ENCODE measurements at regions not wholly inside any gene's neighbourhood (a gene's known extent, or its start where the extent isn't known, plus 50 kb on each side); places are given as distances from the start of the nearest gene placed in this dataset.
"Not testable (repeated sequence)": the region's sequence is repeated elsewhere in the genome, so short reads cannot be mapped to it uniquely, and the experiment has no call there.

- no peak for DNase-seq (ENCODE audit: low spot score)
Measured at GRCh38 chr14:57061009-57061711, 207.5 kb downstream of the EXOC5 start.

- no peak for DNase-seq (ENCODE audit: low spot score)
Measured at GRCh38 chr14:57060276-57060955, 208.3 kb downstream of the EXOC5 start.

DNA sequence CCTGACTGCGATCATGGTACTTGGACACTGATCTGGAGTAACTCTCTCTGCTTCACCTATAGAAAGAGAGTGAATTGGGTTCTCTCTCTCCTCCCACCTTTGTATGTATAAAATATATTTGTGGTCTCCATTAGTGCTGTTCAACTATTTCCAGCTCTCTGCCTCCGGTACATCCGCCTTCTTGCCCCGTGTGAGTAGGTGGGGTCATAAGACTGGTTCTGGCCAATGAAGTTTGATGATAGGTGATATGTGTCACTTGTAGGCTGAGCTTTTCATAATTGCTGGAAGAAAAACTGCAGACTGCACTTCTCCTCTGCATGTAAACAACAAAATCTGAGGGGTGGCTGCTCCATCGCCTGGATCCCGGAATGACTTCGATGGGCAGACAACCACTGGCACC is 210.4 kb downstream of the EXOC5 start:
- DNase-seq (ENCODE audit: low spot score): no peak

DNA sequence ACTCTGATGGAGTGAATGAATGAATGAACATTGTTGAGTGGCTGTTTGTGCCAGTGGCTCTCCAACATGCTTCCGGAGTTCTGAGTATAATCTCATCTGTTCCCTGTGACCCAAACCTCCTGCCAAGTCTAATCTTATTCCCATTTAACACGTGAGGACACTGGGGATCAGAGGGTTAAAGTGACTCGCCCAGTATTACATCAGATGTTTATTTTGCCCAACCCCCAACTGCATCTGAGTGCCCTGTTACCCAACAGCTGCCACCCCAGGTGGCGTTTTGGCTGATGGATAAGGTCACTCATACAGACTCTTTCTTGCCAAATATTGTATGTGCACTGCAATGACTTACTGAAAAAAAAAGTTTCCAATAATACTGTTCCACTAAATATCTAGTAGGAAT is 210.9 kb downstream of the EXOC5 start:
- DNase-seq (ENCODE audit: low spot score): no peak

DNA sequence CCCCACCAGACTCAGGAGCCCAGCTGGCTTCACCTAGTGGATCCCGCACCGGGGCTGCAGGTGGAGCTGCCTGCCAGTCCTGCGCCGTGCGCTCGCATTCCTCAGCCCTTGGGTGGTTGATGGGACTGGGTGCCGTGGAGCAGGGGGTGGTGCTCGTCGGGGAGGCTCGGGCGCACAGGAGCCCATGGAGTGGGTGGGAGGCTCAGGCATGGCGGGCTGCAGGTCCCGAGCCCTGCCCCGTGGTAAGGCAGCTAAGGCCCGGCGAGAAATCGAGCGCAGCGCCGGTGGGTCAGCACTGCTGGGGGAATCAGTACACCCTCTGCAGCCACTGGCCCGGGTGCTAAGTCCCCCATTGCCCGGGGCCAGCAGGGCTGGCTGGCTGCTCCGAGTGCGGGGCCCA is 212.2 kb downstream of the EXOC5 start:
- not testable (repeated sequence) for DNase-seq (ENCODE audit: low spot score)

GRCh38 chr14:57052705-57053302 is 215.9 kb downstream of the EXOC5 start:
- DNase-seq (ENCODE audit: low spot score): no peak

- DNase-seq (ENCODE audit: low spot score): no peak
Measured at GRCh38 chr14:57051633-57052032, 217.1 kb downstream of the EXOC5 start.

DNA sequence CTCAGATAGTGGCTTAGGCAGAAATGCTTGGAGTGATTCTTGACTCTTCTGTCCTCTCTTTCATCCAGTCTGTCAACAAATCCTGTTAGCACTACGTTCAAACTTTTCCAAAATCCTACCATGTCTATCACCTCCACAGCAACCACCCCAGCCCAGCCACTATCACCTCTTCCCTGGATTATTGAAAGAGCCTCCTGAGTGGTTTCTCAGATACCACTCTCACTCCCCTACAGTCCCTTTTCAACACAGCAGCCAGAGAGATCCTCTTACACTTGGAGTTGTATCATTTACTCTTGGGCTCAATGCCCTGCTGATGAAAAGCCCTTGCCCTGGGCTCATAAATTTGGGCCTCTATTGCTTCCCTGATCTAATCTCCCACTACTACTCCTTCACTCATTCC is 218.9 kb downstream of the EXOC5 start:
- no peak for DNase-seq (ENCODE audit: low spot score)

GRCh38 chr14:57046175-57046574 is 222.5 kb downstream of the EXOC5 start:
- DNase-seq (ENCODE audit: low spot score): no peak

DNA sequence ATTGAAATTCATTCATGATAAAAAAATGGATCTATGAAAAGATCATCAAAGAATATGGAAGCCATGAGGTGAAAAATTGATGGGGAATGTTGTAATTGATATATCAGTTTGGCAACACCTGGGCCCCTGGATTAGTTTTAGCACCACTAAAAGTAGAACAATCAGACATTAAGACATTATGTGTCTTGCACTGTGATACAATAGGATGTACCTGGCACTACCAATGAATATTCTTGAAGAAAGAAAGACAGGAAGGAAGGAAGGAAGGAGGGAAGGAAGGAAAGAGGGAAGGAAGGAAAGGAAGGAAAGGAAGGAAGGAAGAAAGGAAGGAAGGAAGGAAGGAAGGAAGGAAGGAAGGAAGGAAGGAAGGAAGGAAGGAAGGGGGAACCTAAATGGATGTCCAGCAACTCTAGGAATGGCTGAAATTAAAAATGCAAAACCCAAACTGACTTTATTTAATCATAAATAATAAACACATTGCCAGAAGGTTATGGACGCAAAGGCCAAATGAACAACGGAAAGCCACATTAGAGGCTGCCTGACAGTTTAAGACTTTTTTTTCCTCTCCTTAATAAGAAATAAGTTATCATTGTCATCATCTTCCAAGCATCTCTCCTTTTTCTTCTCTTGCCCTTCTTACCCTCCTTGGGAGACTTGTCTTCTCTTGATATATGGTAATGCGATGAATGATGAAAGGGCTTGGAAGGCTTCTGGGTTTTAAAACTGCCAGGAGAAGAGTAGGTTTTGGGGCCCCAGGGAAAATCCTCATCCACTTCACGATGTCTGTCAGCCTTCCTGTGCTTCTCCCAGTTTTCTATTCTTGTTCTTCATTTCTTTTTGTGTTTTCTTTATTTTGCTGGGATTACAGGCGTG is 224.4 kb downstream of the EXOC5 start:
- DNase-seq (ENCODE audit: low spot score): not testable (repeated sequence)

DNA sequence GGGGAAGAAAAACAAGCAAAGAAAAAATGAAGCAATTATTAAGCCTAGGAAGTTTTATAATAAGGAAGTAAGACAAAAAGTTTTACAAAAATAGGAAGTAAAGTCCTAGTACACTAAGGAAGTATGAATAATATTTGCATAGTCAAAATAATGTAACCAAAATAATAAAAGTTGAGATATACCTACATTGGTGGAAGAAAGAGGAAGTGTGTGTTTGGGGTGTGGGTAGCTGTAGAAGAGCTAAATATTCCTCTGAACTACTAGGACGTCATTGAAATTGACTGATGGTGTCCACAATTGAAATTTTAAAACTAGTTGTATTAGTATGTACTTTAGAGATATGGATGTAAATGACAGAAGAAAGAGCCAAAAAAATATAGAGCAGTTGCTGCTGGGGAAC is 228.4 kb upstream of the OTX2 start:
- DNase-seq (ENCODE audit: low spot score): no peak

- no peak for DNase-seq (ENCODE audit: low spot score)
Measured at GRCh38 chr14:57031474-57031873, 221.2 kb upstream of the OTX2 start.

DNA sequence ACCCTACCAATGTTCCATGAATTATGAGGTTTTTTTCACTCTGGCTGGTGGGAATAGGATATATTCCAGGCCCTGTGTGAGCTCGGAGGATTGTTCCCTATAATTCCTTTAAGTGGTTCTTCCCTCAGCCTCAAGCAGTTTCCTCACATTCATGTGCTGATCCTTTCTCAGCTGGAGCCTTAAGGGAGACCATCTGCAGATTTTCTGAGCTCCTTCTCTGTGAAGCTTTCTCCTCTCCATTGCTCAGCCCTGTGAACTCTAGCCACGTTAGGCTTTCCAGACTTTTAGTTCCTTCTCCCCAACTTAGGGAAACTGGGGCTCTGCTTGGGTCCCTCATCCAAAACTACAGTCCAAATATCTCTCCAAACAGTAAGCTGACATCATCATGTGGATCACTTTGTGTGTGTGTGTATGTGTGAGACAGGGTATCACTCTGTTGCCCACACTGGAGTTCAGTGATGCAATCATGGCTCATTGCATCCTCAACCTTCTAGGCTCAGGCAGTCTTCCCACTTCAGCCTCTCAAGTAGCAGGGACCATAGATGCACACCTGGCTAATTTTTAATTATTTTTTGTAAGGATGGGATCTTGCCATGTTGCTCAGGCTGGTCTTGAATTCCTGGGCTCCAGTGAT is 219.5 kb upstream of the OTX2 start:
- DNase-seq (ENCODE audit: low spot score): no peak

DNA sequence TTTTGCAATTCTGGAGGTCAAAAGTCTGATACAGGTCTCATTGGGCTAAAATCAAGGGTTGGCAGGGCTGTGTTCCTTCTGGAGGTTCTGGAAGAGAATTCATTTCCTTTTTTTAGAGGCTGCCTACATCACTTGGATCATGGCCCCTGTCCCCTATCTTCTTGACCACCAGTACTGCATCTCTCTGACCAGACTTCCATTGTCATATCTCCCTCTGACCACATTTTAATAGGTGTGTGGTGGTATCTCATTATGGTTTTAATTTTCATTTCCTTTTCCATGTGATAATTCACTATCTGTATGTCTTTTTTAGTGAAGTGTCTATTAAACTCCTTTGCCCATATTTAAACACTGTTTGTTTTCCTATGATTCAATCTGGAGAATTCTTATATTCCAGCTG is 215.2 kb upstream of the OTX2 start:
- no peak for DNase-seq (ENCODE audit: low spot score)

- DNase-seq (ENCODE audit: low spot score): no peak
Measured at GRCh38 chr14:57022608-57023007, 212.3 kb upstream of the OTX2 start.

DNA sequence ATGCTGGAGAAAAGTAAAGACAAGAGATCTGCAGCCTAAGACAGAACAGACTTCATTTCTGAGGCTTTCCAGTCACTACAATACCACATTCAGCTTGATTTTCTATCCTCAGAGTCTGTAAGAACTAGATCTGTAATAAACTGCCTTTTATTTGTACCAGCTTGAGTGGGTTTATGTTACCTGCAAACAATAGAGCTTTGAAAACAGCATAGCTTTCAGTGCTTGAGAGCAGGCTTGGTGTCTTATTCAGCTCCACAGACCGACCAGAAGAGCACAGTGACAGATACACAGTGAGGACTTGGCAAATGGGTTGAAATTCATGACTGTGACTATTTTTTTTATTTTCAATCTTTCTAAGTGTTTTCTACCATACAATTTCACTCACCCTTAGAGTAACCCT is 207.8 kb upstream of the OTX2 start:
- no peak for DNase-seq (ENCODE audit: low spot score)

GRCh38 chr14:57013987-57014386 is 203.7 kb upstream of the OTX2 start:
- DNase-seq (ENCODE audit: low spot score): no peak

- no peak for DNase-seq (ENCODE audit: low spot score)
Measured at GRCh38 chr14:57009585-57010515, 199.6 kb upstream of the OTX2 start.

DNA sequence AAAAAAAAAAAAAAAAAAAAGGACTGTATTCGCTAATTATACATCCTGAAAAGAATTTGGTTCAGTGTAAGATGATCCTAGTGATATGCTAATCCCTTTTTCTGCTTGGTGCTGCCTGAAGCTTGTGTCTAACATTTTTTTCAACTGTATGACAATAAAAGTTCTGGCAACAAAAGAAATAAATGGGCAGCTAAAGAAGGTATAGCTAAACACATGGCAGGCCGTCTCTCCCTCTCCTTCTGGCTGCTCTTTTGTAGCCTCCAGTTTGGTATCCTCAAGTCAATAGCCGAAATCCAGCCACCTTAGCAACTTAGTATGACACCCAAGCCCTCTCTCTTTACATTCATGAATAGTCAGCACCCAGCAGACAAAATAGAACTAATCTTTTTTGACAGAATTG is 198.3 kb upstream of the OTX2 start:
- no peak for DNase-seq (ENCODE audit: low spot score)

DNA sequence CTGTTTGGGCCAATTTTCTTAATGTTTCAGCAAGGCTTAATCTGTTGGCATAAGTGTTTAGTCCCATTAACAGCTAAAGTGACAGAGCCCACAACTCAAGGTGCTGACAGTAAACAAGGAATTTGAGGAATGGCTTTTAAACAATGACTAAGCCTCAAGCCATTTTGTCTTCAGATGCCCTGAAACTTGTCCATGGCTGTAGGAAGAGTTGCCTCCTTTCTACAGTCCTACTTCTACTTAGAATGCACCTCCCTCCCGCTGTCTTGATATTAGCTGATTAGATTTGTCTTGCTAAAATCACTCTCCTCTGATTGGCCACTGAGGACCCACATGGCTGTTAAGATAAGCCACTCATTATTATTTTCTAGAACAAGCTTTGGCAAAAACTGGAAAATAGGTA is 188.4 kb upstream of the OTX2 start:
- no peak for DNase-seq (ENCODE audit: low spot score)

Data from LoVo (cell line).